ENCODE measurements at regions not wholly inside any gene's neighbourhood (a gene's known extent, or its start where the extent isn't known, plus 50 kb on each side); places are given as distances from the start of the nearest gene placed in this dataset.
"Not testable (repeated sequence)": the region's sequence is repeated elsewhere in the genome, so short reads cannot be mapped to it uniquely, and the experiment has no call there.

DNA sequence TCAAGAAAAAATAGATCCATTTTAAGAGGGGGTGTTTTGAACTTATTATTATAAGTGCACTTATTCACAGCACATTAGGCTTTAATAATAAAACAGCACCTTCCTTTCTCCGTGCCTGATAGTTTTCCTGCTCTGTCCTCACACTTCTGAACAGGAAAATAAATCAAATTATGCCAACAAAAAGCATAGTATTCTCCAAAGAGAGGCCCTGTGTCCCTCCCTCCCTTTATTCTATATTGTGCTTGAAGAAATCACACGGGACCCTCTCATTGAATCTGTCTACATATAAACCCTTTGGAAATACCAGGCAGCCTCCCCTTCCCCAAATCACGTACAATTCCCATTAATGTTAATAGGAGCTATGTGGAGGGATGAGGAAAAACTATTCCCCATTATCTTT, 462.9 kb upstream of the NRSN1 start:
- CTCF ChIA-PET = no interaction called here
- TF ChIP-seq ZNF513 (tag by site-specific recombination; IDR thresholded peaks at IDR 0.05) = no peak
- no peak for TF ChIP-seq ZNF560 (tag by site-specific recombination; IDR thresholded peaks at IDR 0.05; ENCODE audit: borderline replicate concordance)
- no peak for TF ChIP-seq ZNF24 (tag by site-specific recombination; IDR thresholded peaks at IDR 0.05)
- no peak for TF ChIP-seq ZBTB1 (tag by site-specific recombination; IDR thresholded peaks at IDR 0.05)
- TF ChIP-seq ZNF623 (tag by site-specific recombination; IDR thresholded peaks at IDR 0.05) = no peak
- no peak for TF ChIP-seq ZNF670 (tag by site-specific recombination; IDR thresholded peaks at IDR 0.05; ENCODE audit: low read depth)
- no peak for TF ChIP-seq MYNN (tag by site-specific recombination; IDR thresholded peaks at IDR 0.05; ENCODE audit: borderline replicate concordance)
- Histone ChIP-seq H3K4me1 (ENCODE audit: control insufficient read depth, insufficient read depth, low read length) (no peaks in the 10 kb centered on the region), H3K27ac (ENCODE audit: extremely low read depth, low read depth, low read length) (no peak overlapping the region), H3K9me3 (ENCODE audit: control insufficient read depth, insufficient read depth, low read depth, low read length) (no peaks in the 10 kb centered on the region), H3K4me3 (ENCODE audit: low read depth, low read length) (no peak overlapping the region), H3K36me3 (ENCODE audit: control insufficient read depth in 2 of 2, insufficient read depth in 1 of 2, low read length in 2 of 2) (no peaks in the 10 kb centered on the region)
- POLR2A ChIA-PET = no interaction called here

DNA sequence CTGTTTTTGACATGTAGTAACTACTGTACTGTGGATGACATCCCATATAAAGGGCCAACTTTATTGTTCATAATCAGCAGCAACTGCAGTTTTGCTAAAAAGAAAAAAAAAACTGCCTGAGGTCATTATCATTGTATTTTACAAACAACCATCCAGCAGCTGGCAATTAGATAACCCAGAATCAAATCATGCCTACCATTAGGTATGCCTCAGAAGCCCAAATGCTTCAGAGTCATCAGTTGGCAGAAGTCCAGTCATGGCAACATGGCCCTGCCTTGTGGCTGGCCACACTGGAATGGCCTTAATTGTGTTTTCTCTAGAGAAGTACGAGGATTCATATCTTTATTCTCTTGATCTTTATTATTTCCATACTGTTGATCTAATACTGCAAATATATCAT, 462.4 kb upstream of the NRSN1 start:
- no peak overlapping the region for H3K4me3 ChIP-seq (ENCODE audit: low read depth, low read length)
- POLR2A ChIA-PET = no interaction called here
- TF ChIP-seq ZNF311 (tag by site-specific recombination; IDR thresholded peaks at IDR 0.05; ENCODE audit: borderline replicate concordance) (no peak), ZFP3 (tag by site-specific recombination; IDR thresholded peaks at IDR 0.05; ENCODE audit: low read depth) (no peak), ZNF112 (tag by site-specific recombination; IDR thresholded peaks at IDR 0.05) (no peak), ZNF404 (tag by site-specific recombination; IDR thresholded peaks at IDR 0.05) (no peak), ZBTB21 (tag by site-specific recombination; IDR thresholded peaks at IDR 0.05) (no peak), ZNF510 (tag by site-specific recombination; IDR thresholded peaks at IDR 0.05; ENCODE audit: insufficient replicate concordance) (no peak), ZNF223 (tag by site-specific recombination; IDR thresholded peaks at IDR 0.05) (no peak), ZBTB7A (tag by site-specific recombination; IDR thresholded peaks at IDR 0.05; ENCODE audit: low read depth) (no peak)
- TF ChIP-seq, protein P1, sequence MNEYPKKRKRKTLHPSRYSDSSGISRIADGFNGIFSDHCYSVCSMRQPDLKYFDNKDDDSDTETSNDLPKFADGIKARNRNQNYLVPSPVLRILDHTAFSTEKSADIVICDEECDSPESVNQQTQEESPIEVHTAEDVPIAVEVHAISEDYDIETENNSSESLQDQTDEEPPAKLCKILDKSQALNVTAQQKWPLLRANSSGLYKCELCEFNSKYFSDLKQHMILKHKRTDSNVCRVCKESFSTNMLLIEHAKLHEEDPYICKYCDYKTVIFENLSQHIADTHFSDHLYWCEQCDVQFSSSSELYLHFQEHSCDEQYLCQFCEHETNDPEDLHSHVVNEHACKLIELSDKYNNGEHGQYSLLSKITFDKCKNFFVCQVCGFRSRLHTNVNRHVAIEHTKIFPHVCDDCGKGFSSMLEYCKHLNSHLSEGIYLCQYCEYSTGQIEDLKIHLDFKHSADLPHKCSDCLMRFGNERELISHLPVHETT (tag by site-specific recombination; IDR thresholded peaks at IDR 0.05) = no peak
- TF ChIP-seq, protein P2, sequence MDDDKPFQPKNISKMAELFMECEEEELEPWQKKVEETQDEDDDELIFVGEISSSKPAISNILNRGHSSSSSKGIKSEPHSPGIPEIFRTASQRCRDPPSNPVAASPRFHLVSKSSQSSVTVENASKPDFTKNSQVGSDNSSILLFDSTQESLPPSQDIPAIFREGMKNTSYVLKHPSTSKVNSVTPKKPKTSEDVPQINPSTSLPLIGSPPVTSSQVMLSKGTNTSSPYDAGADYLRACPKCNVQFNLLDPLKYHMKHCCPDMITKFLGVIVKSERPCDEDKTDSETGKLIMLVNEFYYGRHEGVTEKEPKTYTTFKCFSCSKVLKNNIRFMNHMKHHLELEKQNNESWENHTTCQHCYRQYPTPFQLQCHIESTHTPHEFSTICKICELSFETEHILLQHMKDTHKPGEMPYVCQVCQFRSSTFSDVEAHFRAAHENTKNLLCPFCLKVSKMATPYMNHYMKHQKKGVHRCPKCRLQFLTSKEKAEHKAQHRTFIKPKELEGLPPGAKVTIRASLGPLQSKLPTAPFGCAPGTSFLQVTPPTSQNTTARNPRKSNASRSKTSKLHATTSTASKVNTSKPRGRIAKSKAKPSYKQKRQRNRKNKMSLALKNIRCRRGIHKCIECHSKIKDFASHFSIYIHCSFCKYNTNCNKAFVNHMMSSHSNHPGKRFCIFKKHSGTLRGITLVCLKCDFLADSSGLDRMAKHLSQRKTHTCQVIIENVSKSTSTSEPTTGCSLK (tag by site-specific recombination; IDR thresholded peaks at IDR 0.05) = no peak

GRCh38 chr6:23665911-23666310, 460.1 kb upstream of the NRSN1 start:
- H3K4me1 ChIP-seq (ENCODE audit: control insufficient read depth, insufficient read depth, low read length); H3K4me3 ChIP-seq (ENCODE audit: low read depth, low read length); CTCF ChIA-PET; H3K27ac ChIP-seq (ENCODE audit: extremely low read depth, low read depth, low read length); H3K9me3 ChIP-seq (ENCODE audit: control insufficient read depth, insufficient read depth, low read depth, low read length); H3K36me3 ChIP-seq (ENCODE audit: control insufficient read depth in 2 of 2, insufficient read depth in 1 of 2, low read length in 2 of 2); POLR2A ChIA-PET: not testable (repeated sequence)

More for the DNA sequence above, 462.4 kb upstream of the NRSN1 start:
- H3K36me3 ChIP-seq (ENCODE audit: control insufficient read depth in 2 of 2, insufficient read depth in 1 of 2, low read length in 2 of 2) = no peaks in the 10 kb centered on the region
- H3K27ac ChIP-seq (ENCODE audit: extremely low read depth, low read depth, low read length) = no peak overlapping the region
- H3K4me1 ChIP-seq (ENCODE audit: control insufficient read depth, insufficient read depth, low read length) = no peaks in the 10 kb centered on the region
- H3K9me3 ChIP-seq (ENCODE audit: control insufficient read depth, insufficient read depth, low read depth, low read length) = no peaks in the 10 kb centered on the region
- CTCF ChIA-PET = no interaction called here
